Ovary (tissue), 7 donors: ENCODE measurements at regions not wholly inside any gene's neighbourhood (a gene's known extent, or its start where the extent isn't known, plus 50 kb on each side); places are given as distances from the start of the nearest gene placed in this dataset.

ENCODE experiments used
- DNase-seq, 5 donors: peaks; one replicate each; pipeline ENCODE4 v3.0.0-alpha.2; 2019 to 2020
- H3K27ac ChIP-seq, 2 donors: fragments of 200-600 bp; one replicate each; pipeline versions ENCODE4 v1.5.1 to v1.8.0; 2019 to 2022
- H3K27me3 ChIP-seq: fragments of 200-600 bp; one replicate; pipeline ENCODE4 v1.8.0; 2022
- H3K36me3 ChIP-seq: fragments of 200-600 bp; sonication (generic); one replicate; pipeline ENCODE4 v1.5.1; 2019
- H3K4me1 ChIP-seq: one replicate; pipeline ENCODE4 v1.8.1; 2013; ENCODE audit warnings: mild to moderate bottlenecking, moderate library complexity; ENCODE audit not compliant: insufficient read depth
- H3K4me3 ChIP-seq: fragments of 200-600 bp; sonication (generic); one replicate; pipeline ENCODE4 v1.5.1; 2017
- H3K9me3 ChIP-seq, 2 donors: fragments of 200-600 bp in 1 of 2; sonication (generic) in 1 of 2; one replicate each; pipeline versions ENCODE4 v1.5.1 to v1.8.1; 2013 to 2019; ENCODE audit warnings: mild to moderate bottlenecking in 1 of 2, moderate library complexity in 1 of 2
- EP300 ChIP-seq: sonication (generic); formaldehyde crosslinking; IDR thresholded peaks from one replicate; pipeline ENCODE4 v1.6.1; 2017; ENCODE audit warnings: antibody characterized with exemption
- POLR2A ChIP-seq: fragments of 450-650 bp; IDR thresholded peaks from one replicate; pipeline ENCODE4 v1.6.1; 2017; ENCODE audit warnings: antibody characterized with exemption, mild to moderate bottlenecking, moderate library complexity
- WGBS, 3 donors: extraction: QIAGEN DNeasy Blood & Tissue Kit in 1 of 3; methylation state at CpG; one replicate each; pipeline versions ENCODE4 v1.1.5 to v1.1.7; 2013 to 2017; 5-methylcytosine and 5-hydroxymethylcytosine counted together
- intact Hi-C, 4 donors: fragments of 100-400 bp; cut with DNase I; formaldehyde crosslinking; loops; one replicate each; pipeline versions ENCODE4 v1.11.0 to v1.15.1; 2022 to 2023
- TF ChIP-seq, protein P1 (sequence below), 3 donors: fragments of 450-650 bp in 2 of 3; fragments of 200-600 bp in 1 of 3; IDR thresholded peaks; one replicate each; pipeline versions ENCODE4 v1.5.1 to v1.8.0; 2016 to 2022; ENCODE audit warnings: antibody characterized with exemption in 3 of 3, mild to moderate bottlenecking in 1 of 3
- donor health status: DM: no; HTN: no; CAD: no; lungs with moderate emphysema.
- donor health status: DM: no; HTN: no; CAD: no.
- donor health status: Bipolar disorder and iron deficiency.
- donor health status: DM: no; HTN: no; CAD: no.
- donor health status: DM: yes; HTN: yes; CAD: no.

DNA sequence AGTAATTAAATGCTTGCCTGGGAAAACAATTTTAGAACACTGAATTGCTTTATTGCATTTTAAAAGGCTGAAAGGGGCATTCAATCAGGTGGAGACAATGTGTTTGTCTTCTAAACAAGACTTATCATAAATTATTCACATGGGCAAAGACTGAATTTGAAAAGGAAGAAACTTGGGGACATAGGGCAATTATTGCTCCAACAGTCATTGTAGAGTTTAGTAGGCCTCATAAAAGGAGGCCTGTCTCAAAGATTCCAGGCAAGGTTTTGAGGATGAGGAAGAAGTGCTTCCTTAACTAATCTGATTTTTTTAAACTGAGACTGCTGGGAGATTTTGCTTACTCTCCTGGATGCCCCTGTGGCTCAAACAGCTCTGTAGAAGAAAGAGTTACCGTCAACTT is 174.4 kb upstream of the RPS6KA3 start:
- no peaks in the 10 kb centered on the region for H3K4me1 ChIP-seq
- H3K27me3 ChIP-seq, result no peaks in the 10 kb centered on the region
- DNase-seq, result no peak
- no peak overlapping the region for H3K4me3 ChIP-seq
- no peaks in the 10 kb centered on the region for H3K9me3 ChIP-seq
- no peak overlapping the region for H3K27ac ChIP-seq
- WGBS, 3 donors, result 70 to 92% (median 80%) methylated on average over 1 of the region's 1 CpG
- H3K36me3 ChIP-seq, result no peaks in the 10 kb centered on the region
- TF ChIP-seq POLR2A (no peak), EP300 (no peak)
- TF ChIP-seq, protein P1, sequence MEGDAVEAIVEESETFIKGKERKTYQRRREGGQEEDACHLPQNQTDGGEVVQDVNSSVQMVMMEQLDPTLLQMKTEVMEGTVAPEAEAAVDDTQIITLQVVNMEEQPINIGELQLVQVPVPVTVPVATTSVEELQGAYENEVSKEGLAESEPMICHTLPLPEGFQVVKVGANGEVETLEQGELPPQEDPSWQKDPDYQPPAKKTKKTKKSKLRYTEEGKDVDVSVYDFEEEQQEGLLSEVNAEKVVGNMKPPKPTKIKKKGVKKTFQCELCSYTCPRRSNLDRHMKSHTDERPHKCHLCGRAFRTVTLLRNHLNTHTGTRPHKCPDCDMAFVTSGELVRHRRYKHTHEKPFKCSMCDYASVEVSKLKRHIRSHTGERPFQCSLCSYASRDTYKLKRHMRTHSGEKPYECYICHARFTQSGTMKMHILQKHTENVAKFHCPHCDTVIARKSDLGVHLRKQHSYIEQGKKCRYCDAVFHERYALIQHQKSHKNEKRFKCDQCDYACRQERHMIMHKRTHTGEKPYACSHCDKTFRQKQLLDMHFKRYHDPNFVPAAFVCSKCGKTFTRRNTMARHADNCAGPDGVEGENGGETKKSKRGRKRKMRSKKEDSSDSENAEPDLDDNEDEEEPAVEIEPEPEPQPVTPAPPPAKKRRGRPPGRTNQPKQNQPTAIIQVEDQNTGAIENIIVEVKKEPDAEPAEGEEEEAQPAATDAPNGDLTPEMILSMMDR (IDR thresholded peaks at IDR 0.05), result no peak
- intact Hi-C loops, result no loop called here

DNA sequence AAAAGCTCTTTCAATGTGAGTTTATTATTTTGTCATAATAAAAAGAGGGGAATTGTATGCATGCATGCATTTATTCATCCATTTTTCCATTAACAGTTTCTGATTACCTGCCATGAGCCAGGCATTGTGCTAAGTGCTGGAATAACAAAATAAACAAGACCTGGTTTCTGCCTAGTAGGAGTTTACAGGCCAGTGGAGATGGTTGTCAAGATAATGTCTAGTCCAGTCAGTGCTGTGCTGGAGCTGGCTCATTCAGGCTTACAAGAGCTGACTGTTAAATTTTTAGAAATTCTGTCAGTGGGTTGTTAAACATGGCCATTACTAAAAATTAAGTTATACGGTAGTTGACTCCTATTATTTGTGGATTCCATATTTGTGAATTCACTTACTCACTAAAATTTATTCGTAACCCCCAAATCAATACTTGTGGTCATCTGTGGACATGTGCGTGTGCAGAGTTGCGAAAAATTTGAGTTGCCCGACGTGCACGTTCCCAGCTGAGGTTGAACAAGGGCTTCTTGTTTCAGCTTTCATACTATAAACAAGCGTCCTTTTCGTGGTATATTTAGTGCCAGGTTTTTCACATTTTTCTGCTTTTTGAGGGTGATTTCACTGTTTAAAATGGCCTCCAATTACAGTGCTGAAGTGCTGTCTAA is 172.3 kb upstream of the RPS6KA3 start:
- H3K27ac ChIP-seq, result no peak overlapping the region
- intact Hi-C loops, result no loop called here
- no peak for DNase-seq
- H3K27me3 ChIP-seq, result no peaks in the 10 kb centered on the region
- no peaks in the 10 kb centered on the region for H3K4me1 ChIP-seq
- no peak overlapping the region for H3K4me3 ChIP-seq
- no peaks in the 10 kb centered on the region for H3K36me3 ChIP-seq
- no peak for TF ChIP-seq POLR2A
- WGBS, 3 donors, result 84 to 94% (median 88%) methylated on average over 9 of the region's 9 CpGs
- H3K9me3 ChIP-seq, result no peaks in the 10 kb centered on the region

DNA sequence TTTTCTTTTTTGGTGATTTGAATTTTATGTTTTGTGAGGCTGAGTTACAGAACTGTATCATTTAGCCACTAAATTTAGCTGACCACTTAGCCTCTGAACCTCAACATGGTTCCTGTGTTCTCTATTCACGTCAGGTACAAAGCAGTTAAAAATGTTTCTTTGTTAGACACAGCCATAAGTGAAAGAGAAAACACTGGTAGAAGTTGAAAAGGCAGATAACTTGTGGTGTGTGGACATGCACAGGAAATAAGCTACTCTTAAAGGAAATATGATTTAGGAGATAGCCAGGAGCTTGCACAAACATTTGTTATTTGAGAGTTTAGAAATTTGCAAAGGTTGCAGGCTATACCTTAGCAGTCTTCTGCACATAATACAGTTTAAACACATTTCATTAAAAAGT is 171.0 kb upstream of the RPS6KA3 start:
- Histone ChIP-seq H3K27ac (no peak overlapping the region), H3K4me3 (no peak overlapping the region), H3K27me3 (no peaks in the 10 kb centered on the region), H3K36me3 (no peaks in the 10 kb centered on the region), H3K9me3 (no peaks in the 10 kb centered on the region), H3K4me1 (no peaks in the 10 kb centered on the region)
- 29 to 39% (median 33%) methylated on average over 1 of the region's 1 CpG for WGBS, 3 donors
- TF ChIP-seq EP300, result no peak
- TF ChIP-seq POLR2A, result no peak
- TF ChIP-seq, protein P1 (IDR thresholded peaks at IDR 0.05), result no peak
- intact Hi-C loops, result no loop called here
- DNase-seq, result no peak

DNA sequence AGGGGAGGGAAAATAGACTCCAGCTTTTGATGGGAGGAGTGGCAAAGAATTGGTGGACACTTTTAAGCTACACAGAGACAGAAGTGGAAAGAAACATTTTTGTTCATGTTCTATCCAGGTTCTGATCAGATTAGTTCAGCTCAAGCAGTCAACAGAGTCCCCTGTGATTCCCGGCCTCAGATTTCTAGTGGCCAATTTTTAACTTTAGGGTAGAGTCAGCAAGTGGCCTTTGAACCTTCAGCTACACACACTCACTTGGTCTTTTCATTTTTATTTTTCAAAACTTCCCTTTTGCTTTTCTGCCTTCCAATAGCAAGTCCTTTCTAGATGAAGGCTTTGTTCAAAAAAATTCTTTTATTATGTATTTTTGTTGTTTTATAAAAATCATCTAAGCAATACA is 169.2 kb upstream of the RPS6KA3 start:
- Histone ChIP-seq H3K27me3 (no peaks in the 10 kb centered on the region), H3K36me3 (no peaks in the 10 kb centered on the region), H3K4me3 (no peak overlapping the region), H3K4me1 (no peaks in the 10 kb centered on the region), H3K9me3 (no peaks in the 10 kb centered on the region), H3K27ac (no peak overlapping the region)
- no peak for TF ChIP-seq EP300
- no peak for TF ChIP-seq POLR2A
- TF ChIP-seq, protein P1 (IDR thresholded peaks at IDR 0.05), result no peak
- no peak for DNase-seq
- 62 to 66% (median 63%) methylated on average over 1 of the region's 1 CpG for WGBS, 3 donors
- intact Hi-C loops, result no loop called here

DNA sequence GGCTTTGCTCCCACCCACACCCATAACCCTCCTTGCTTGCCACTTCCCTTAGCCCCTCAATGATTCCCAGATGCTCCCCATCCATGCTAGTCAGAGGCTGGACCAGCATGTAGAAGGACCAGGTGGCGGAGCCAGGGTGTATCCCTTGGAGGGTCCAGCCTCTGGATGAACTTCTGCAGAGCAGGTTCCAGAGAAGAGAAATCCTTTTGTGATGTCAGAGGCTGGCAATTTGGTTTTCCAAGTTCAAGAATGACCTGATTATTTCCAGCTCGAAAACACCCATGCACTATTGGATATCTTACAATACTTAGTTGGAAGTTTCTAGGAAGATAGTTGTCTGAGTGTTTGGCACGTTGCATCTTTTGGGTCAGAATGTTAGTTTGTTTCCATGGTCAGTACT is 168.3 kb upstream of the RPS6KA3 start:
- DNase-seq, result no peak
- H3K4me1 ChIP-seq, result no peaks in the 10 kb centered on the region
- TF ChIP-seq, protein P1 (IDR thresholded peaks at IDR 0.05), result no peak
- TF ChIP-seq POLR2A (no peak), EP300 (no peak)
- H3K27me3 ChIP-seq, result no peaks in the 10 kb centered on the region
- intact Hi-C loops, result no loop called here
- no peaks in the 10 kb centered on the region for H3K9me3 ChIP-seq
- no peak overlapping the region for H3K27ac ChIP-seq
- WGBS, 3 donors, result 61 to 68% (median 65%) methylated on average over 3 of the region's 3 CpGs
- H3K36me3 ChIP-seq, result no peaks in the 10 kb centered on the region
- H3K4me3 ChIP-seq, result no peak overlapping the region
